Stimulated activated naive CD8-positive, alpha-beta T cell treated with anti-CD3 and anti-CD28 coated beads, Interleukin-15, Interleukin-2, amounts not matched to agents 100 ng/mL and 50 ng/mL, for 24 hours (primary cell): ENCODE measurements at regions not wholly inside any gene's neighbourhood (a gene's known extent, or its start where the extent isn't known, plus 50 kb on each side); places are given as distances from the start of the nearest gene placed in this dataset.

Experiments
- H3K27ac Mint-ChIP-seq: one replicate; pipeline ENCODE4 v1.8.0; 2021; ENCODE audit warnings: mild to moderate bottlenecking, mixed read lengths
- H3K27me3 Mint-ChIP-seq: one replicate; pipeline ENCODE4 v1.8.0; 2021; ENCODE audit warnings: mixed read lengths
- H3K36me3 Mint-ChIP-seq: one replicate; pipeline ENCODE4 v1.8.0; 2021; ENCODE audit warnings: low read depth, mixed read lengths
- H3K4me1 Mint-ChIP-seq: one replicate; pipeline ENCODE4 v1.8.0; 2021; ENCODE audit warnings: low read depth, mixed read lengths
- H3K4me3 Mint-ChIP-seq: one replicate; pipeline ENCODE4 v1.8.0; 2021; ENCODE audit warnings: mild to moderate bottlenecking, mixed read lengths
- H3K9me3 Mint-ChIP-seq: one replicate; pipeline ENCODE4 v1.8.0; 2021; ENCODE audit warnings: mixed read lengths

- H3K27ac Mint-ChIP-seq, result no peak overlapping the region
- H3K4me1 Mint-ChIP-seq, result no peaks in the 10 kb centered on the region
- H3K36me3 Mint-ChIP-seq, result no peaks in the 10 kb centered on the region
- peaks cover 3% of the 10 kb centered on the region for H3K27me3 Mint-ChIP-seq
- H3K4me3 Mint-ChIP-seq, result no peak overlapping the region
- no peaks in the 10 kb centered on the region for H3K9me3 Mint-ChIP-seq
Measured at GRCh38 chr9:16215353-16215680, 655.2 kb downstream of the BNC2 start.

GRCh38 chr9:16217943-16218701 lies 652.3 kb downstream of the BNC2 start:
- Mint-ChIP-seq H3K27me3 (peaks cover 3% of the 10 kb centered on the region), H3K9me3 (no peaks in the 10 kb centered on the region), H3K4me3 (no peak overlapping the region), H3K36me3 (no peaks in the 10 kb centered on the region), H3K4me1 (peaks cover 4% of the 10 kb centered on the region), H3K27ac (no peak overlapping the region)

GRCh38 chr9:16221366-16221765 lies 649.1 kb downstream of the BNC2 start:
- Mint-ChIP-seq H3K9me3 (peaks cover 5% of the 10 kb centered on the region), H3K36me3 (no peaks in the 10 kb centered on the region), H3K27me3 (peaks cover 3% of the 10 kb centered on the region), H3K4me3 (no peak overlapping the region), H3K27ac (no peak overlapping the region), H3K4me1 (peaks cover 4% of the 10 kb centered on the region)

GRCh38 chr9:16221822-16222547 lies 648.5 kb downstream of the BNC2 start:
- Mint-ChIP-seq H3K4me1 (peaks cover 4% of the 10 kb centered on the region), H3K9me3 (peaks cover 5% of the 10 kb centered on the region), H3K27ac (no peak overlapping the region), H3K36me3 (no peaks in the 10 kb centered on the region), H3K4me3 (no peak overlapping the region), H3K27me3 (peaks cover 3% of the 10 kb centered on the region)

- Mint-ChIP-seq H3K9me3 (peaks cover 5% of the 10 kb centered on the region), H3K36me3 (no peaks in the 10 kb centered on the region), H3K27me3 (peaks cover 3% of the 10 kb centered on the region), H3K27ac (no peak overlapping the region), H3K4me3 (no peak overlapping the region), H3K4me1 (peaks cover 4% of the 10 kb centered on the region)
Measured at GRCh38 chr9:16223074-16223871, 647.2 kb downstream of the BNC2 start.

- H3K4me3 Mint-ChIP-seq, result no peak overlapping the region
- no peak overlapping the region for H3K27ac Mint-ChIP-seq
- H3K9me3 Mint-ChIP-seq, result peaks cover 14% of the 10 kb centered on the region
- no peaks in the 10 kb centered on the region for H3K27me3 Mint-ChIP-seq
- no peaks in the 10 kb centered on the region for H3K36me3 Mint-ChIP-seq
- no peaks in the 10 kb centered on the region for H3K4me1 Mint-ChIP-seq
Measured at GRCh38 chr9:16230731-16231130, 639.7 kb downstream of the BNC2 start.

GRCh38 chr9:16236311-16236710 lies 634.2 kb downstream of the BNC2 start:
- no peak overlapping the region for H3K27ac Mint-ChIP-seq
- no peak overlapping the region for H3K4me3 Mint-ChIP-seq
- no peaks in the 10 kb centered on the region for H3K4me1 Mint-ChIP-seq
- peaks cover 15% of the 10 kb centered on the region for H3K9me3 Mint-ChIP-seq
- H3K27me3 Mint-ChIP-seq, result no peaks in the 10 kb centered on the region
- H3K36me3 Mint-ChIP-seq, result no peaks in the 10 kb centered on the region

- Mint-ChIP-seq H3K4me1 (no peaks in the 10 kb centered on the region), H3K27me3 (no peaks in the 10 kb centered on the region), H3K36me3 (no peaks in the 10 kb centered on the region), H3K27ac (no peak overlapping the region), H3K9me3 (peaks cover 12% of the 10 kb centered on the region), H3K4me3 (no peak overlapping the region)
Measured at GRCh38 chr9:16236882-16237281, 633.6 kb downstream of the BNC2 start.

- peaks cover 12% of the 10 kb centered on the region for H3K9me3 Mint-ChIP-seq
- H3K4me3 Mint-ChIP-seq, result no peak overlapping the region
- H3K27me3 Mint-ChIP-seq, result no peaks in the 10 kb centered on the region
- no peak overlapping the region for H3K27ac Mint-ChIP-seq
- H3K36me3 Mint-ChIP-seq, result no peaks in the 10 kb centered on the region
- no peaks in the 10 kb centered on the region for H3K4me1 Mint-ChIP-seq
Measured at GRCh38 chr9:16238623-16239138, 631.8 kb downstream of the BNC2 start.

GRCh38 chr9:16241231-16241630 lies 629.2 kb downstream of the BNC2 start:
- Mint-ChIP-seq H3K4me1 (no peaks in the 10 kb centered on the region), H3K36me3 (no peaks in the 10 kb centered on the region), H3K27ac (no peak overlapping the region), H3K4me3 (no peak overlapping the region), H3K9me3 (peaks cover 3% of the 10 kb centered on the region), H3K27me3 (no peaks in the 10 kb centered on the region)

GRCh38 chr9:16243798-16244197 lies 626.7 kb downstream of the BNC2 start:
- H3K36me3 Mint-ChIP-seq, result no peaks in the 10 kb centered on the region
- H3K4me1 Mint-ChIP-seq, result no peaks in the 10 kb centered on the region
- H3K9me3 Mint-ChIP-seq, result peaks cover 3% of the 10 kb centered on the region
- H3K4me3 Mint-ChIP-seq, result no peak overlapping the region
- H3K27me3 Mint-ChIP-seq, result peaks cover 1% of the 10 kb centered on the region
- no peak overlapping the region for H3K27ac Mint-ChIP-seq

- Mint-ChIP-seq H3K4me3 (no peak overlapping the region), H3K36me3 (no peaks in the 10 kb centered on the region), H3K27me3 (peaks cover 3% of the 10 kb centered on the region), H3K9me3 (peaks cover 3% of the 10 kb centered on the region), H3K4me1 (no peaks in the 10 kb centered on the region), H3K27ac (no peak overlapping the region)
Measured at GRCh38 chr9:16245756-16246440, 624.6 kb downstream of the BNC2 start.

GRCh38 chr9:16246785-16247184 lies 623.7 kb downstream of the BNC2 start:
- no peak overlapping the region for H3K4me3 Mint-ChIP-seq
- H3K4me1 Mint-ChIP-seq, result no peaks in the 10 kb centered on the region
- no peak overlapping the region for H3K27ac Mint-ChIP-seq
- H3K9me3 Mint-ChIP-seq, result peaks cover 3% of the 10 kb centered on the region
- no peaks in the 10 kb centered on the region for H3K36me3 Mint-ChIP-seq
- peaks cover 3% of the 10 kb centered on the region for H3K27me3 Mint-ChIP-seq

- Mint-ChIP-seq H3K36me3 (no peaks in the 10 kb centered on the region), H3K4me1 (no peaks in the 10 kb centered on the region), H3K4me3 (no peak overlapping the region), H3K27me3 (peaks cover 3% of the 10 kb centered on the region), H3K9me3 (peaks cover 3% of the 10 kb centered on the region), H3K27ac (no peak overlapping the region)
Measured at GRCh38 chr9:16247188-16247875, 623.1 kb downstream of the BNC2 start.
